Left lung (tissue), 4 donors: ENCODE measurements at regions not wholly inside any gene's neighbourhood (a gene's known extent, or its start where the extent isn't known, plus 50 kb on each side); places are given as distances from the start of the nearest gene placed in this dataset.

ENCODE experiments used
- ATAC-seq: fragments of 200-7000 bp; cut with Tn5 transposase; one replicate; pipeline ENCODE4 v1.9.1; 2020; ENCODE audit warnings: moderate library complexity
- DNase-seq, 4 donors: peaks; one replicate each; pipeline ENCODE4 v3.0.0-alpha.2; 2013 to 2020
- H3K27ac ChIP-seq, 2 donors: fragments of 200-600 bp; sonication (generic) in 1 of 2; one replicate each; pipeline versions ENCODE4 v1.5.0 to v1.8.0; 2020 to 2021
- H3K27me3 ChIP-seq, 2 donors: fragments of 200-600 bp; sonication (generic) in 1 of 2; one replicate each; pipeline versions ENCODE4 v1.5.0 to v1.8.0; 2020 to 2021
- H3K36me3 ChIP-seq, 2 donors: fragments of 200-600 bp; sonication (generic) in 1 of 2; one replicate each; pipeline versions ENCODE4 v1.5.0 to v1.8.0; 2020 to 2021
- H3K4me1 ChIP-seq, 2 donors: fragments of 200-600 bp; one replicate each; pipeline ENCODE4 v1.8.0; 2021
- H3K4me3 ChIP-seq, 2 donors: fragments of 200-600 bp; sonication (generic) in 1 of 2; one replicate each; pipeline versions ENCODE4 v1.5.0 to v1.8.0; 2020 to 2021; ENCODE audit warnings: mild to moderate bottlenecking in 1 of 2
- H3K9me3 ChIP-seq, 2 donors: fragments of 200-600 bp; sonication (generic) in 1 of 2; one replicate each; pipeline versions ENCODE4 v1.5.0 to v1.8.0; 2020 to 2021
- CTCF ChIP-seq, 2 donors: fragments of 200-600 bp; sonication (generic) in 1 of 2; IDR thresholded peaks; one replicate each; pipeline versions ENCODE4 v1.5.0 to v1.8.0; 2021; ENCODE audit warnings: antibody characterized with exemption in 2 of 2
- intact Hi-C, 2 donors: fragments of 100-400 bp; cut with DNase I; formaldehyde crosslinking; loops; one replicate each; pipeline versions ENCODE4 v1.11.2 to v1.14.2; 2022
- donor health status: DM: no; HTN: yes; CAD: no.
- donor health status: DM: no; HTN: no; CAD: no.

GRCh38 chr1:224518528-224518927, 83.9 kb upstream of the WDR26 start:
- no peak overlapping the region for H3K4me3 ChIP-seq
- intact Hi-C loops, result loop anchor here in 1 of 2 donors (10.0 kb wide), 1 partner anchor 126 kb away; no protein-coding TSS in a partner anchor
- H3K27me3 ChIP-seq, result no peaks in the 10 kb centered on the region
- H3K27ac ChIP-seq, result no peak overlapping the region
- no peak for TF ChIP-seq CTCF (IDR thresholded peaks at IDR 0.05)
- ATAC-seq (no peak), DNase-seq (no peak)
- H3K36me3 ChIP-seq, result no peaks in the 10 kb centered on the region
- H3K9me3 ChIP-seq, result no peaks in the 10 kb centered on the region
- no peaks in the 10 kb centered on the region for H3K4me1 ChIP-seq

- no peak overlapping the region for H3K27ac ChIP-seq
- intact Hi-C loops, result loop anchor here in 1 of 2 donors (10.0 kb wide), 1 partner anchor 125 kb away; no protein-coding TSS in a partner anchor
- H3K9me3 ChIP-seq, result no peaks in the 10 kb centered on the region
- no peaks in the 10 kb centered on the region for H3K36me3 ChIP-seq
- H3K4me1 ChIP-seq, result no peaks in the 10 kb centered on the region
- H3K4me3 ChIP-seq, result no peak overlapping the region
- DNase-seq, result no peak
- no peak for TF ChIP-seq CTCF (IDR thresholded peaks at IDR 0.05)
- no peaks in the 10 kb centered on the region for H3K27me3 ChIP-seq
- ATAC-seq, result no peak
Measured at GRCh38 chr1:224519874-224520273, 85.3 kb upstream of the WDR26 start.

- Histone ChIP-seq H3K27ac (no peak overlapping the region), H3K4me3 (no peak overlapping the region), H3K9me3 (no peaks in the 10 kb centered on the region), H3K4me1 (no peaks in the 10 kb centered on the region), H3K27me3 (no peaks in the 10 kb centered on the region), H3K36me3 (no peaks in the 10 kb centered on the region)
- TF ChIP-seq CTCF (IDR thresholded peaks at IDR 0.05), result no peak
- no peak for DNase-seq
- ATAC-seq, result no peak
- intact Hi-C loops, result no loop called here
Measured at GRCh38 chr1:224520808-224521207, 86.2 kb upstream of the WDR26 start.

GRCh38 chr1:224521904-224522734, 87.5 kb upstream of the WDR26 start:
- intact Hi-C loops, result no loop called here
- no peak for ATAC-seq
- no peaks in the 10 kb centered on the region for H3K9me3 ChIP-seq
- TF ChIP-seq CTCF (IDR thresholded peaks at IDR 0.05), result no peak
- no peak overlapping the region for H3K27ac ChIP-seq
- no peak for DNase-seq
- H3K36me3 ChIP-seq, result no peaks in the 10 kb centered on the region
- no peak overlapping the region for H3K4me3 ChIP-seq
- H3K27me3 ChIP-seq, result no peaks in the 10 kb centered on the region
- H3K4me1 ChIP-seq, result no peaks in the 10 kb centered on the region

- no peak for ATAC-seq
- H3K36me3 ChIP-seq, result no peaks in the 10 kb centered on the region
- H3K4me1 ChIP-seq, result no peaks in the 10 kb centered on the region
- TF ChIP-seq CTCF (IDR thresholded peaks at IDR 0.05), result no peak
- no peak overlapping the region for H3K27ac ChIP-seq
- intact Hi-C loops, result no loop called here
- DNase-seq, result no peak
- H3K27me3 ChIP-seq, result no peaks in the 10 kb centered on the region
- H3K9me3 ChIP-seq, result no peaks in the 10 kb centered on the region
- no peak overlapping the region for H3K4me3 ChIP-seq
Measured at GRCh38 chr1:224523676-224524075, 89.1 kb upstream of the WDR26 start.
